HepG2 (cell line): ENCODE measurements at regions not wholly inside any gene's neighbourhood (a gene's known extent, or its start where the extent isn't known, plus 50 kb on each side); places are given as distances from the start of the nearest gene placed in this dataset.

Experiments used
- ATAC-seq: fragments of 200-7000 bp; cut with Tn5 transposase; 3 replicates; pipeline ENCODE4 v1.9.1; 2020; ENCODE audit warnings: mild to moderate bottlenecking, moderate library complexity
- BruUV-seq: library from RNA; stranded (reverse); fragments of 400-500 nt; replicated peaks from 2 replicates; lab custom pipeline; 2021; lab: Mats Ljungman, UMichigan
- CTCF ChIA-PET: fragments of 300-600 bp; formaldehyde crosslinking; extraction: SDS; loops from one replicate; lab custom pipeline; 2021; ENCODE audit warnings: low total read pairs, inconsistent platforms, low intra/inter-chr PET ratio; lab: Yijun Ruan, JAX
- POLR2A ChIA-PET: fragments of 350-600 bp; sonication (Branson Sonifier 250); formaldehyde crosslinking; loops from one replicate; lab custom pipeline; 2020; ENCODE audit warnings: antibody characterized with exemption, inconsistent platforms; lab: Yijun Ruan, JAX
- DNase-seq: peaks from one replicate; pipeline ENCODE4 v3.0.0-alpha.2; 2015; ENCODE audit warnings: low spot score
- FAIRE-seq: peaks from 3 replicates; lab custom pipeline; 2011; peaks lifted over from hg19 to GRCh38; lab: Jason Lieb, UNC
- H2AFZ ChIP-seq: one replicate; pipeline ENCODE4 v1.6.1; 2011; ENCODE audit warnings: low read length, inconsistent platforms
- H3K27ac ChIP-seq: fragments of 300-600 bp; 3 replicates; pipeline ENCODE4 v1.8.0; 2011; ENCODE audit warnings: mixed run types, mild to moderate bottlenecking, mixed read lengths, low read length, inconsistent platforms; ENCODE audit not compliant: insufficient read depth; ENCODE audit errors: extremely low read length
- H3K27me3 ChIP-seq, 2 experiments: fragments of 200-600 bp in 1 of 2; 2 replicates in 1 of 2; 3 replicates in 1 of 2; pipeline versions ENCODE4 v1.6.0 to v1.8.0; 2011; ENCODE audit warnings: low read length in 2 of 2, mild to moderate bottlenecking in 2 of 2, moderate library complexity in 2 of 2, inconsistent platforms in 1 of 2; ENCODE audit not compliant: insufficient read depth in 2 of 2, control insufficient read depth in 1 of 2
- H3K36me3 ChIP-seq, 2 experiments: fragments of 200-600 bp in 1 of 2; replicated peaks in 1 of 2; 2 replicates in 1 of 2; 3 replicates in 1 of 2; pipeline versions ENCODE4 v1.5.1 to v1.8.0; 2011; ENCODE audit warnings: low read length in 2 of 2, inconsistent platforms in 1 of 2; ENCODE audit not compliant: insufficient read depth in 2 of 2, control insufficient read depth in 1 of 2
- H3K4me1 ChIP-seq: 2 replicates; pipeline ENCODE4 v1.5.1; 2012; ENCODE audit warnings: low read length, inconsistent platforms; ENCODE audit not compliant: insufficient read depth
- H3K4me2 ChIP-seq: 2 replicates; pipeline ENCODE4 v1.6.0; 2011; ENCODE audit warnings: low read depth, low read length, inconsistent platforms
- H3K4me3 ChIP-seq, 3 experiments: fragments of 200-600 bp in 1 of 3; sonication (generic), shearing (Covaris generic) in 1 of 3; replicated peaks in 1 of 3; 2 replicates each; pipeline ENCODE4 v1.5.1; 2011 to 2016; ENCODE audit warnings: low read length in 3 of 3, inconsistent platforms in 2 of 3, low read depth in 2 of 3, mild to moderate bottlenecking in 2 of 3, control low read depth in 1 of 3, mixed read lengths in 1 of 3; ENCODE audit not compliant: insufficient read depth in 1 of 3
- H3K79me2 ChIP-seq: one replicate; pipeline ENCODE4 v1.6.1; 2011; ENCODE audit warnings: low read length, inconsistent platforms; ENCODE audit not compliant: insufficient read depth
- H3K9ac ChIP-seq: 2 replicates; pipeline ENCODE4 v1.6.0; 2011; ENCODE audit warnings: mild to moderate bottlenecking, low read depth, low read length, inconsistent platforms; ENCODE audit not compliant: insufficient read depth
- H3K9me3 ChIP-seq: 2 replicates; pipeline ENCODE4 v1.5.1; 2012; ENCODE audit warnings: mild to moderate bottlenecking, low read length
- H4K20me1 ChIP-seq: 2 replicates; pipeline ENCODE4 v1.6.0; 2011; ENCODE audit warnings: inconsistent platforms, mild to moderate bottlenecking, low read length, moderate library complexity; ENCODE audit not compliant: insufficient read depth
- DDIT3 ChIP-seq: sonication (generic); formaldehyde crosslinking; IDR thresholded peaks from 2 replicates; pipeline ENCODE4 v1.4.0; 2020; ENCODE audit warnings: mild to moderate bottlenecking, missing genetic modification reagents
- KDM6A ChIP-seq: IDR thresholded peaks from 2 replicates; pipeline ENCODE4 v1.6.1; 2016; ENCODE audit warnings: low read depth
- MLXIP ChIP-seq: sonication (generic); formaldehyde crosslinking; IDR thresholded peaks from 2 replicates; pipeline ENCODE4 v1.9.0; 2021; ENCODE audit warnings: missing genetic modification reagents, borderline replicate concordance
- POLR2A ChIP-seq, 2 experiments: IDR thresholded peaks; 2 replicates each; pipeline ENCODE4 v1.6.1; 2011; ENCODE audit warnings: low read depth in 2 of 2, low read length in 2 of 2, mild to moderate bottlenecking in 1 of 2, moderate library complexity in 1 of 2; ENCODE audit not compliant: insufficient read depth in 1 of 2
- SATB2 ChIP-seq: sonication (generic); formaldehyde crosslinking; IDR thresholded peaks from 2 replicates; pipeline ENCODE4 v1.5.0; 2020; ENCODE audit warnings: missing genetic modification reagents
- SNAPC2 ChIP-seq: sonication (generic); formaldehyde crosslinking; IDR thresholded peaks from 2 replicates; pipeline ENCODE4 v1.8.1; 2022; ENCODE audit warnings: mild to moderate bottlenecking, missing genetic modification reagents
- ZNF557 ChIP-seq: sonication (generic); formaldehyde crosslinking; IDR thresholded peaks from 2 replicates; pipeline ENCODE4 v1.4.0; 2020; ENCODE audit warnings: missing genetic modification reagents
- ZNF761 ChIP-seq: sonication (generic); formaldehyde crosslinking; conservative IDR thresholded peaks from 2 replicates; pipeline ENCODE4 v1.4.0; 2020; ENCODE audit warnings: mild to moderate bottlenecking, missing genetic modification reagents
- ZNF788 ChIP-seq: sonication (generic); formaldehyde crosslinking; IDR thresholded peaks from 2 replicates; pipeline ENCODE4 v1.5.0; 2020; ENCODE audit warnings: mild to moderate bottlenecking, missing genetic modification reagents, borderline replicate concordance
- WGBS: methylation state at CpG from one replicate; pipeline ENCODE4 v1.1.6; 2017; ENCODE audit warnings: low lambda C conversion rate; 5-methylcytosine and 5-hydroxymethylcytosine counted together
- in situ Hi-C: cut with HindIII; loops from 2 replicates; pipeline ENCODE4 v1.10.0; 2017; ENCODE audit warnings: low pct_unique_long_range_greater_than_20kb; ENCODE audit not compliant: extremely low pct_ligation_motif_present
- intact Hi-C: fragments of 100-400 bp; cut with micrococcal nuclease; formaldehyde crosslinking; loops from one replicate; pipeline ENCODE4 v1.10.0; 2022; ENCODE audit not compliant: unreplicated experiment

- no TSS peak for BruUV-seq
- Histone ChIP-seq H3K9ac (no peak overlapping the region), H3K27ac (no peak overlapping the region), H3K36me3 (no peaks in the 10 kb centered on the region), H3K27me3 (no peaks in the 10 kb centered on the region; a peak in 1 of 5 replicates), H3K79me2 (no peaks in the 10 kb centered on the region), H3K4me3 (no peak overlapping the region), H3K4me2 (no peak overlapping the region), H4K20me1 (no peaks in the 10 kb centered on the region), H3K9me3 (no peaks in the 10 kb centered on the region), H2AFZ (no peak overlapping the region), H3K4me1 (no peaks in the 10 kb centered on the region)
- in situ Hi-C loops = loop anchor here (25.0 kb wide), 2 partner anchors 852 to 1277 kb away; no protein-coding TSS in a partner anchor
- intact Hi-C loops = loop anchor here (5.0 kb wide), 1 partner anchor 1512 kb away; no protein-coding TSS in a partner anchor
- no peak for TF ChIP-seq KDM6A (CRISPR knock-in tag)
- no peak for TF ChIP-seq POLR2A (IDR thresholded peaks at IDR 0.05; ENCODE audit: insufficient read depth in 1 of 2, low read depth in 2 of 2, low read length in 2 of 2)
- no peak for TF ChIP-seq MLXIP
- no peak for TF ChIP-seq ZNF761
- TF ChIP-seq DDIT3 (CRISPR knock-in tag) = no peak
- no peak for TF ChIP-seq SATB2 (CRISPR knock-in tag)
- TF ChIP-seq ZNF788 = no peak
- no peak for TF ChIP-seq SNAPC2 (CRISPR knock-in tag)
- TF ChIP-seq ZNF557 (CRISPR knock-in tag) = no peak
- DNase-seq (no peak), ATAC-seq (no peak), FAIRE-seq (no peak)
- ChIA-PET CTCF (no interaction called here), POLR2A (no interaction called here)
- WGBS = 0% methylated on average over 5 of the region's 5 CpGs
These were observed 107.3 kb upstream of the LUZP2 start for GRCh38 chr11:24389575-24389974.
